ENCODE measurements at regions not wholly inside any gene's neighbourhood (a gene's known extent, or its start where the extent isn't known, plus 50 kb on each side); places are given as distances from the start of the nearest gene placed in this dataset.

GRCh38 chr2:71884303-71885042, 263.2 kb downstream of the CYP26B1 start:
- DNase-seq, result no peak

- peak; percentile 7 for DNase-seq
Observed at GRCh38 chr2:71882949-71883472, 264.7 kb downstream of the CYP26B1 start.

DNA sequence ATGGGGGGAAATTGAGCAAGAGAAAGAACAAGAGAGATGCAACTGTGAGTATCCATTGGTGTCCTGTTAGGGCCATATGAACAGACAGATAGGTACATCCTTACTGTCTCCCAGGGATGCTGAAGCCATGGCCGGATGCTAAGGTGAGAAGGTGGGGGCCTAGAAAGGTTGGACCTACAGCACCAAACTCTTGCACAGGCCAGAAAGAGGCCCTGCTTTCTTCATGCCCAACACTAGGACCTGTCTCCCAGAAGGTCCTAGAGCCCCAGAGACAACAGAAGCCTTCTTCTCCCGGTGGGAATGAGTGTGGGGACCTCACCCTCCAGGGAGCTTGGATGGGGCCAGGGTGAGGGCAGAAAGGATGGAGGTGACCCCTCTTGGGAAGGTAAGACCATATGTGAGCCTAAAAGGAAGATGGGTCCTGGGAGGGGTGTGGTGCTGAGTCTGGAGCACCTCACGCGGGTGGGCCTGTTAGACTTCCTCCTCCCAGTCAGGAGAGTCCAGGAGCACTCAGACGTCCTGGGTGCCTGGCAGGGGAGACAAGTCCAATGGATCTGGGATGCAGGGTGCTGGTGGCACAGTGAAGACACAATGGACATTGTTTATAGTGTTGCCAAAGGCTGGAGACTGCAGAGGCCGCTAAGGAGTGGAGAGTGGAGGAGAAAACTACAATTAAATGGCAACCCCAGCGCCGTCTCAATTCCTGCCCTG, 265.3 kb downstream of the CYP26B1 start:
- no peak for DNase-seq

DNA sequence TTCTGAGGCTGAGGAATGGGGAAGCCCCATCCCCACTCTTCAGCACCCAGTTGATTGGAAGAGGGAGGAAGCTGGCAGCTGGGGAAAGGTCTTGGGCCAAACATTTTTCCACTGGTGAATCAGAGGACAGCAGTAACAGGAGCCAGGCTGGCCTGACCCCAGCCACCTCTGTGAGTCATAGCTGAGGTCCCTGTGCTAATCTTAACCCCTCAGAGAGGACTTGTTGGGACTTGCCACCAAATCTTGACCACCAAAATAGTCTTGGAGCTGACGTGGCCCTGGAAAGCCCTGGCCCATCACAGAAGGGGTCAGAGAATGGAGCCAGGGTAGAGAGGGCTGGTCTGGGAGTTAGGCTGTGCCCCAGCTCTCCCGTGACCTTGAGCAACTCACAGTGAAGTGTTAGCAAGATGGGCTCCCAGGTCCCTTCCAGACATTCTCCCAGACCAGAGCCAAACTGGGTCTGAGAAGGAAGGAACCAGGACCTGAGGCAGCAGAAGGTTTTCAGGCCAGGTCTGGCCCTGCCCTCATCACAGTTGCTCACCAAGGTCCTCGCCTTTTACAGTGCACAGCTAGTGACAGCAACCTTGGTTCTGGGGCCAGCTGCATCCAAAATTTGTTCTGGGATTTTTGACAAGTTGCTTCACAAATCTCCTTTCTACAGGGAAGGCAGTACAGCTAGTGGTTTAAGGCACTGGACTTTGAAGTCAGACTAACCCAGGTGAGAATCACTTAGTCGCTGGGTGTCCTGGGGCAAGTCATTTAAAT, 266.6 kb downstream of the CYP26B1 start:
- DNase-seq, result no peak

GRCh38 chr2:71880287-71880686, 267.4 kb downstream of the CYP26B1 start:
- DNase-seq, result no peak

GRCh38 chr2:71879509-71880184, 268.0 kb downstream of the CYP26B1 start:
- DNase-seq, result no peak

DNA sequence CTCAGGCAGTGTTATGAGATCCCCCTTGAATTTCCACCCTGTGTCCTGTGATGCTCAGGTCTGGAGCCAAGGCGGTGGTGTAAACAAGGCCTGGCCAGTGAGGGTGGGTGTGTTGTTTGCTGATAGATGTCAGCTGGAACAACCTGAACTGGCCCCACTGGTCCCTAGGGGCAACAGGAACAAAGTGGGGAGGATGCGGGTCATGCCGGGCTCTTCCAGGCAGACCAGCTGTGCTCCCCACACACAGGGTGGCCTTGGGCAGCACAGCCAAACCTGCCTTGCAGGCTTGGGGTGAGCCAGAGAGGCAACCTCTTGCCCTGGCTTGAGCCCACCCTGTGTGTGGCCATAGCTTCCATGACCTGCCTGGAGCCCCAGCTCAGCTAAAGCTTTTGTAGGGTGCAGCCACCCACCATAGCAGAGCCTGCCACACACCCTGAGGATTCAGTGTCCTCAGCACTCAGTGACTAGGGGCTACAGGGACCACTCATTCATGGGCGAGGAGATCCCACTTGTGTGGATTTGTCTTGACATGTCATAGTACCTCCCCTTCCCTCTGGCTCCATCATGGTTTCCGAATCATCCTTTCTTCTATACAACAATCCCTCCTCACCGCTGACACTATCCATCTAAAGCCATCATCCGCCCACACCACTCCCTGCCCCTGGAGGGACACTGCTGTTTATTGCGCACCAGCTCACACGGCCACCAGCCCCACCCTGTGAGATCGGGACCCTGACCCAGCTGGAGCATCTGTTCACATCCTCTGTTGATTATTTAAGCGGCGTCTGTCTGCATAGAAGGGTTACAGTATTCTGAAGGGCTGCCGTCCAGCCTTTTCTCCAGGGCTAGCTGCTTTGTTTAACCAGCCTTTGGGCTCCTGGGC, 268.8 kb downstream of the CYP26B1 start:
- no peak for DNase-seq

DNA sequence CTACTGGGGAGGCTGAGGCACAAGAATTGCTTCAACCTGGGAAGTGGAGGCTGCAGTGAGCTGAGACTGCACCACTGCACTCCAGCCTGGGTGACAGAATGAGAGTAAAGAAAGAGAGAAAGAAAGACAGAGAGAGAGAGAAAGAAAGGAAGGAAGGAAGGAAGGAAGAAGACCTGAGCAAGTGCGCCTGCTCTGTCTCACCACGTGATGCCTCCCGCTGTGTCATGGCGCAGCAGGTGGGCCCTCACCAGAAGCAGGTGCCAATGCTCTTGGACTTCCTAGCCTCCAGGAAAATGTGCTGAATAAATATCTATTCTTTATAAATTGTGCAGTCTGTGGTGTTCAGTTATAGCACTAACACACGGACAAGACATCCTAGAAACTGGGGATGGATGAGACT, 270.0 kb downstream of the CYP26B1 start:
- no peak for DNase-seq

GRCh38 chr2:71876542-71877451, 270.9 kb downstream of the CYP26B1 start:
- DNase-seq, result no peak

GRCh38 chr2:71872466-71873051, 275.1 kb downstream of the CYP26B1 start:
- DNase-seq, result no peak

DNA sequence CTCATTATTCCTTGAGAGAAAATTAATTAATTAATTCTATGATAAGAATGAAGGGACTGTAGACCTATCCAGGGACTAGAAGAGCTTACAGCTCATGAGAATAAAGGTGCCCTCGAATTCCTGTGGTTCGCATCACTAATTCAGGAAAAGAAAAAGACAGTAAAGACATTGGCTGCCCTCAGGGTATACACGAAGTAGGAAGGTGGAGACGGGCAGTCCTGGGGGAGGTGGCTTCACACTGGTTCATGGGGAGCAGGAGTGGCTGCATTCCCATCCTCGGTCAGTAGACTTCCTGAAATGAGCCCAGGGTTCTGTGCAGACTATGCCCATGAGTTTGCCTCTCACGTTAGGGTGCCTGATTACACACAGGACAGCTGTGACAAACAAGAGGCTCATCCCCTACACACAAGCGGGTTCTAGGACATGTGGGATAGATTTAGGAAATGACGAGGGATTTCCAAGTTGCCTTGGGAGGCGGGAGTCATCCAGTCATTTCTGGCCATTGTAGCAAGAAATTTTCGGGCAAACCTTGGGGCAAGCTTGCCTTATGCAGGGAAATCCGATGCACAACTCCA, 282.2 kb downstream of the CYP26B1 start:
- DNase-seq, result no peak

DNA sequence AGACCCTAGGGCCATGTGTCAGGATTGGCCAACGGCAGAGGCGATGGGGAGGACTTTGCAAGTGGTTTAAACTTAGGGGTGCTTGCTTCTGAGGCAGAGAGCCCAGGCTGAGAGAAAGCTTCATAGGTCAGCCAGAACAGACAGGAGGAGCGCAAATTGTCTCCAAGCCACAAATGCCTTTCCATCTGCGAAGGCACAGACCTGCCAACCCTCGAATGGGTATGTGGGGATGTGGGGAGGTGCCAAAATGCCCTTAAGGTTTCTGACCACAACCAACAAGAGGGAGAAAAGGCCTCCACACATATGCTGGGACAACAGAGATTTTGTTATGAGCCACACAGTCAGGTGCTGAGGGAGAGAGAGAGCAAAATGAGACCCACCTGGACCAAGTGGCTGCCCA, 283.6 kb downstream of the CYP26B1 start:
- no peak for DNase-seq

DNA sequence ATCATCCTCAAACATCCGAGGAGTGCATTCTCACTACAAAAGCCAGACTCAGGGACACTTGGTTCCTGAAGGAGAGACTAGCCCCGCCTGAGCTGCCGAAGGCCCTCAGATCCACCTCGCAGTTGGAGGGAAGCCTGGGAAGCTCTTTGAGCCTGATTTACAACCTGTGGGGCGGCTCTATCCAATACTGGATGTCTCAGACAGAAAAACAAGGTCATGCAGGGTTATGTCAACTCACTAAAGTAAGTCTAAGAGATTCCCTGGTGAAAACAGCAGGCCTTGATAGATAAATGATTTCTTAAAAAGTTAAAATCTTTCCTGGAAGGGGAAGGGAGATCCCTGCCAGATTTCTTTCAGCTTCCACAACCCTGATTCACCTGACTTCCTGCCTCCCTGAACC, 284.3 kb downstream of the CYP26B1 start:
- no peak for DNase-seq

- no peak for DNase-seq
Observed at GRCh38 chr2:71862921-71863320, 284.7 kb downstream of the CYP26B1 start.

GRCh38 chr2:71861186-71862160, 286.2 kb downstream of the CYP26B1 start:
- DNase-seq, result no peak

DNA sequence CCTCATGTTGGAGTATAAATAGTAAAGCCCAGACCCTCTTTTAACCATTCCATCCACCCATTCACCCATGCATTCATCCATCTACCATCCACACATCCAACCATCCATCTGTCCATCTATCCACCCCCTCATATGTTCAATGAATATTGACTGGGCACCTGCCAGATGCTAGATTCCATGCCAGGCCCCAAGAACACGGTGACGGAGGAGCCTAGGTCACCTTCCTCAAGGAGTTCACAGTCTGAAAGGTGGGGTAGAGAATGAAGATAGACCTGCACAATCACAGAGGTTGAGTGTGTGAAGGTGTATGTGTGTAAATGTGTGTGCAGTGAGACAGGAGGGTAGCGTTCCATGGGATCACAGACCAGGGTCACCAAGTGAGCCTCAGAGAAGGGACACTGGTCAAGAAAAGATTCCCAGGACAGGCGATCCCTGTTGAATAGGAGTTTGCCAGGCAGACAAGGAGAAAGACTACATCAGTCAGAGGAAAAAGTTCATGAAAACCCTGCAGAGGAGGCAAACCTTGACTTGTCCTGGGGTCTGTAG, 287.2 kb downstream of the CYP26B1 start:
- no peak for DNase-seq

GRCh38 chr2:71859211-71859847, 288.3 kb downstream of the CYP26B1 start:
- no peak for DNase-seq

GRCh38 chr2:71858071-71858470, 289.6 kb downstream of the CYP26B1 start:
- DNase-seq, result no peak

All from DMS153 (cell line).